ENCODE measurements at regions not wholly inside any gene's neighbourhood (a gene's known extent, or its start where the extent isn't known, plus 50 kb on each side); places are given as distances from the start of the nearest gene placed in this dataset.
A peak's percentile ranks its signal among the peaks of the same experiment; 100 is the strongest.

GRCh38 chr15:38758043-38758442 is 193.4 kb upstream of the RASGRP1 start:
- no peaks in the 10 kb centered on the region for H3K27me3 ChIP-seq (ENCODE audit: insufficient read depth, low read length)
- no CpG with 5 or more reads among the region's 1 CpG for WGBS (ENCODE audit: extremely low coverage, insufficient coverage, insufficient read length)

GRCh38 chr15:38761681-38762080 is 197.1 kb upstream of the RASGRP1 start:
- no peak overlapping the region for H3K4me3 ChIP-seq (ENCODE audit: low read depth, low read length)
- no peak overlapping the region for H3K4ac ChIP-seq (ENCODE audit: low read depth, low read length)
- no peaks in the 10 kb centered on the region for H3K79me2 ChIP-seq (ENCODE audit: control insufficient read depth, insufficient read depth, low read length, poor library complexity)
- no peak overlapping the region for H2AFZ ChIP-seq (ENCODE audit: insufficient read depth, low read length, poor library complexity)
- no peak overlapping the region for H4K12ac ChIP-seq (ENCODE audit: low read depth, low read length)
- H3K23ac ChIP-seq (ENCODE audit: low read length), result no peak overlapping the region
- H3K9ac ChIP-seq (ENCODE audit: low read length), result no peak overlapping the region
- H3K9me3 ChIP-seq (ENCODE audit: insufficient read depth, low read depth, low read length), result no peaks in the 10 kb centered on the region
- H3K27me3 ChIP-seq (ENCODE audit: insufficient read depth, low read length), result no peaks in the 10 kb centered on the region
- no peak overlapping the region for H3K27ac ChIP-seq (ENCODE audit: low read depth, low read length)
- H2BK5ac ChIP-seq (ENCODE audit: low read depth, low read length, poor library complexity), result no peak overlapping the region
- H2AK5ac ChIP-seq (ENCODE audit: low read length), result no peak overlapping the region
- H4K91ac ChIP-seq (ENCODE audit: low read depth, low read length), result no peak overlapping the region
- WGBS (ENCODE audit: extremely low coverage, insufficient coverage, insufficient read length), result no CpG with 5 or more reads among the region's 2 CpGs
- H2BK120ac ChIP-seq (ENCODE audit: insufficient read depth, low read length, poor library complexity), result no peak overlapping the region
- H3K4me2 ChIP-seq (ENCODE audit: low read length), result no peak overlapping the region
- no peaks in the 10 kb centered on the region for H3K4me1 ChIP-seq (ENCODE audit: control insufficient read depth in 1 of 2, insufficient read depth in 2 of 2, low read length in 2 of 2)
- H3K79me1 ChIP-seq (ENCODE audit: low read length), result no peaks in the 10 kb centered on the region
- H2BK12ac ChIP-seq (ENCODE audit: low read length), result no peak overlapping the region
- no peak overlapping the region for H3K18ac ChIP-seq (ENCODE audit: low read length)
- H3K14ac ChIP-seq (ENCODE audit: low read length), result no peak overlapping the region
- H4K8ac ChIP-seq (ENCODE audit: low read depth, low read length), result no peak overlapping the region
- H3K36me3 ChIP-seq (ENCODE audit: control insufficient read depth in 1 of 2, insufficient read depth in 2 of 2, low read length in 2 of 2), result no peaks in the 10 kb centered on the region
- no peak for DNase-seq

More at GRCh38 chr15:38758043-38758442, 193.4 kb upstream of the RASGRP1 start:
- H3K4ac ChIP-seq (ENCODE audit: low read depth, low read length), result no peak overlapping the region
- no peaks in the 10 kb centered on the region for H3K79me1 ChIP-seq (ENCODE audit: low read length)
- no peak overlapping the region for H3K27ac ChIP-seq (ENCODE audit: low read depth, low read length)
- no peak overlapping the region for H2BK5ac ChIP-seq (ENCODE audit: low read depth, low read length, poor library complexity)
- H3K9ac ChIP-seq (ENCODE audit: low read length), result no peak overlapping the region
- H3K23ac ChIP-seq (ENCODE audit: low read length), result no peak overlapping the region
- no peak overlapping the region for H3K18ac ChIP-seq (ENCODE audit: low read length)
- no peak overlapping the region for H4K8ac ChIP-seq (ENCODE audit: low read depth, low read length)
- no peaks in the 10 kb centered on the region for H3K36me3 ChIP-seq (ENCODE audit: control insufficient read depth in 1 of 2, insufficient read depth in 2 of 2, low read length in 2 of 2)
- no peak overlapping the region for H4K12ac ChIP-seq (ENCODE audit: low read depth, low read length)
- H3K79me2 ChIP-seq (ENCODE audit: control insufficient read depth, insufficient read depth, low read length, poor library complexity), result no peaks in the 10 kb centered on the region
- no peak overlapping the region for H2AK5ac ChIP-seq (ENCODE audit: low read length)
- no peak for DNase-seq
- no peaks in the 10 kb centered on the region for H3K4me1 ChIP-seq (ENCODE audit: control insufficient read depth in 1 of 2, insufficient read depth in 2 of 2, low read length in 2 of 2)
- H2BK12ac ChIP-seq (ENCODE audit: low read length), result no peak overlapping the region
- no peak overlapping the region for H2BK120ac ChIP-seq (ENCODE audit: insufficient read depth, low read length, poor library complexity)
- no peak overlapping the region for H3K4me2 ChIP-seq (ENCODE audit: low read length)
- no peak overlapping the region for H4K91ac ChIP-seq (ENCODE audit: low read depth, low read length)
- no peak overlapping the region for H2AFZ ChIP-seq (ENCODE audit: insufficient read depth, low read length, poor library complexity)
- H3K14ac ChIP-seq (ENCODE audit: low read length), result no peak overlapping the region
- no peaks in the 10 kb centered on the region for H3K9me3 ChIP-seq (ENCODE audit: insufficient read depth, low read depth, low read length)
- no peak overlapping the region for H3K4me3 ChIP-seq (ENCODE audit: low read depth, low read length)

GRCh38 chr15:38768970-38769369 is 204.4 kb upstream of the RASGRP1 start:
- no CpG with 5 or more reads among the region's 6 CpGs for WGBS (ENCODE audit: extremely low coverage, insufficient coverage, insufficient read length)
- Histone ChIP-seq H3K79me2 (ENCODE audit: control insufficient read depth, insufficient read depth, low read length, poor library complexity) (no peaks in the 10 kb centered on the region), H4K8ac (ENCODE audit: low read depth, low read length) (no peak overlapping the region), H3K9ac (ENCODE audit: low read length) (no peak overlapping the region), H3K27me3 (ENCODE audit: insufficient read depth, low read length) (no peaks in the 10 kb centered on the region), H3K18ac (ENCODE audit: low read length) (no peak overlapping the region), H2AFZ (ENCODE audit: insufficient read depth, low read length, poor library complexity) (no peak overlapping the region), H3K36me3 (ENCODE audit: control insufficient read depth in 1 of 2, insufficient read depth in 2 of 2, low read length in 2 of 2) (no peaks in the 10 kb centered on the region), H2BK5ac (ENCODE audit: low read depth, low read length, poor library complexity) (no peak overlapping the region), H4K91ac (ENCODE audit: low read depth, low read length) (no peak overlapping the region), H3K4me3 (ENCODE audit: low read depth, low read length) (no peak overlapping the region), H3K27ac (ENCODE audit: low read depth, low read length) (no peak overlapping the region), H3K4me1 (ENCODE audit: control insufficient read depth in 1 of 2, insufficient read depth in 2 of 2, low read length in 2 of 2) (no peaks in the 10 kb centered on the region), H3K14ac (ENCODE audit: low read length) (no peak overlapping the region), H2BK12ac (ENCODE audit: low read length) (no peak overlapping the region), H3K4me2 (ENCODE audit: low read length) (no peak overlapping the region), H3K4ac (ENCODE audit: low read depth, low read length) (no peak overlapping the region), H2AK5ac (ENCODE audit: low read length) (no peak overlapping the region), H3K23ac (ENCODE audit: low read length) (no peak overlapping the region), H4K12ac (ENCODE audit: low read depth, low read length) (no peak overlapping the region), H3K79me1 (ENCODE audit: low read length) (no peaks in the 10 kb centered on the region), H3K9me3 (ENCODE audit: insufficient read depth, low read depth, low read length) (no peaks in the 10 kb centered on the region), H2BK120ac (ENCODE audit: insufficient read depth, low read length, poor library complexity) (no peak overlapping the region)
- DNase-seq, result peak in 1 of 2 donors; percentile 48

GRCh38 chr15:38769492-38769891 is 204.9 kb upstream of the RASGRP1 start:
- WGBS (ENCODE audit: extremely low coverage, insufficient coverage, insufficient read length), result no CpG with 5 or more reads among the region's 2 CpGs
- no peak overlapping the region for H3K18ac ChIP-seq (ENCODE audit: low read length)
- no peak overlapping the region for H4K8ac ChIP-seq (ENCODE audit: low read depth, low read length)

More at GRCh38 chr15:38769492-38769891, 204.9 kb upstream of the RASGRP1 start:
- Histone ChIP-seq H3K9me3 (ENCODE audit: insufficient read depth, low read depth, low read length) (no peaks in the 10 kb centered on the region), H2BK12ac (ENCODE audit: low read length) (no peak overlapping the region), H3K79me2 (ENCODE audit: control insufficient read depth, insufficient read depth, low read length, poor library complexity) (no peaks in the 10 kb centered on the region), H4K91ac (ENCODE audit: low read depth, low read length) (no peak overlapping the region), H3K79me1 (ENCODE audit: low read length) (no peaks in the 10 kb centered on the region), H3K4me2 (ENCODE audit: low read length) (no peak overlapping the region), H3K27ac (ENCODE audit: low read depth, low read length) (no peak overlapping the region), H3K4ac (ENCODE audit: low read depth, low read length) (no peak overlapping the region), H3K36me3 (ENCODE audit: control insufficient read depth in 1 of 2, insufficient read depth in 2 of 2, low read length in 2 of 2) (no peaks in the 10 kb centered on the region), H3K23ac (ENCODE audit: low read length) (no peak overlapping the region), H2AFZ (ENCODE audit: insufficient read depth, low read length, poor library complexity) (no peak overlapping the region), H3K4me3 (ENCODE audit: low read depth, low read length) (no peak overlapping the region), H2AK5ac (ENCODE audit: low read length) (no peak overlapping the region), H3K9ac (ENCODE audit: low read length) (no peak overlapping the region), H4K12ac (ENCODE audit: low read depth, low read length) (no peak overlapping the region), H3K4me1 (ENCODE audit: control insufficient read depth in 1 of 2, insufficient read depth in 2 of 2, low read length in 2 of 2) (no peaks in the 10 kb centered on the region), H2BK120ac (ENCODE audit: insufficient read depth, low read length, poor library complexity) (no peak overlapping the region), H3K27me3 (ENCODE audit: insufficient read depth, low read length) (no peaks in the 10 kb centered on the region), H3K14ac (ENCODE audit: low read length) (no peak overlapping the region), H2BK5ac (ENCODE audit: low read depth, low read length, poor library complexity) (no peak overlapping the region)
- DNase-seq, result no peak

All from trophoblast cell (in vitro differentiated cells and primary cell).